ENCODE measurements at regions not wholly inside any gene's neighbourhood (a gene's known extent, or its start where the extent isn't known, plus 50 kb on each side); places are given as distances from the start of the nearest gene placed in this dataset.

DNA sequence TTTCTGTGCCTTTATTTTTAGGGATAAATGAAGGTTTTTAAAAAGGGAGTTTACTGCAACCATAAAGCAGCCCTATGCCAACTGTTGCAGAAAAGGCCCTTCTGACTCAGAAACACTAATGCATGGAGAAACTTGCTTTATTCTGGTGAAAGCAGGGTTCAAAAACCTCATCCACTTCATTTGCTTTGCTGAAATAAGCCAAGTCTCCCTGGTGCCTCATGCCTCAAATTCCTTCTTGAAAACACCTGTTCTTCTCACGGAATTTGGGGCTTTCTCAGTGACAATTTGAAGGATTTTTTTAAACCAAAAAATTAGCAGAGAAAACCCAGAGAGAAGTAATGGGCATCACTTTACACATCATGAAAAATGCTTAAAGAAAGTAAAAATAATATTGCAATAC, 349.0 kb downstream of the PCDH7 start:
- TF ChIP-seq POLR2A (IDR thresholded peaks at IDR 0.05; ENCODE audit: control extremely low read depth in 1 of 2, low read depth in 2 of 2, low read length in 2 of 2) (no peak), CREB1 (IDR thresholded peaks at IDR 0.05) (no peak), POLR2AphosphoS5 (IDR thresholded peaks at IDR 0.05; ENCODE audit: low read depth, low read length) (no peak), TAF1 (IDR thresholded peaks at IDR 0.05; ENCODE audit: low read depth, low read length) (no peak), SUZ12 (IDR thresholded peaks at IDR 0.05; ENCODE audit: low read length) (no peak)
- TF ChIP-seq, protein P1, sequence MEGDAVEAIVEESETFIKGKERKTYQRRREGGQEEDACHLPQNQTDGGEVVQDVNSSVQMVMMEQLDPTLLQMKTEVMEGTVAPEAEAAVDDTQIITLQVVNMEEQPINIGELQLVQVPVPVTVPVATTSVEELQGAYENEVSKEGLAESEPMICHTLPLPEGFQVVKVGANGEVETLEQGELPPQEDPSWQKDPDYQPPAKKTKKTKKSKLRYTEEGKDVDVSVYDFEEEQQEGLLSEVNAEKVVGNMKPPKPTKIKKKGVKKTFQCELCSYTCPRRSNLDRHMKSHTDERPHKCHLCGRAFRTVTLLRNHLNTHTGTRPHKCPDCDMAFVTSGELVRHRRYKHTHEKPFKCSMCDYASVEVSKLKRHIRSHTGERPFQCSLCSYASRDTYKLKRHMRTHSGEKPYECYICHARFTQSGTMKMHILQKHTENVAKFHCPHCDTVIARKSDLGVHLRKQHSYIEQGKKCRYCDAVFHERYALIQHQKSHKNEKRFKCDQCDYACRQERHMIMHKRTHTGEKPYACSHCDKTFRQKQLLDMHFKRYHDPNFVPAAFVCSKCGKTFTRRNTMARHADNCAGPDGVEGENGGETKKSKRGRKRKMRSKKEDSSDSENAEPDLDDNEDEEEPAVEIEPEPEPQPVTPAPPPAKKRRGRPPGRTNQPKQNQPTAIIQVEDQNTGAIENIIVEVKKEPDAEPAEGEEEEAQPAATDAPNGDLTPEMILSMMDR (IDR thresholded peaks at IDR 0.05; ENCODE audit: control extremely low read depth in 1 of 3, insufficient read depth in 1 of 3, low read depth in 1 of 3, low read length in 3 of 3), result no peak
- TF ChIP-seq, protein P2, sequence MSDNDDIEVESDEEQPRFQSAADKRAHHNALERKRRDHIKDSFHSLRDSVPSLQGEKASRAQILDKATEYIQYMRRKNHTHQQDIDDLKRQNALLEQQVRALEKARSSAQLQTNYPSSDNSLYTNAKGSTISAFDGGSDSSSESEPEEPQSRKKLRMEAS (IDR thresholded peaks at IDR 0.05), result no peak
